Mesenchymal stem cell (in vitro differentiated cells and primary cell): ENCODE measurements at regions not wholly inside any gene's neighbourhood (a gene's known extent, or its start where the extent isn't known, plus 50 kb on each side); places are given as distances from the start of the nearest gene placed in this dataset.
"Not testable (repeated sequence)": the region's sequence is repeated elsewhere in the genome, so short reads cannot be mapped to it uniquely, and the experiment has no call there.

Experiments
- DNase-seq: peaks from one replicate; pipeline ENCODE4 v3.0.0-alpha.2; 2013
- H2AFZ ChIP-seq: one replicate; pipeline ENCODE4 v1.6.1; 2013; ENCODE audit warnings: low read depth, mild to moderate bottlenecking, control low read depth, inconsistent platforms, low read length, moderate library complexity
- H2AK5ac ChIP-seq: 2 replicates; pipeline ENCODE4 v1.6.1; 2013; ENCODE audit warnings: low read length, moderate library complexity, mild to moderate bottlenecking, inconsistent platforms; ENCODE audit not compliant: severe bottlenecking
- H2BK120ac ChIP-seq: one replicate; pipeline ENCODE4 v1.6.1; 2013; ENCODE audit warnings: low read depth, mild to moderate bottlenecking, inconsistent platforms, low read length, moderate library complexity
- H2BK12ac ChIP-seq, 2 experiments: one replicate each; pipeline ENCODE4 v1.6.1; 2013; ENCODE audit warnings: inconsistent platforms in 2 of 2, low read length in 2 of 2, mild to moderate bottlenecking in 2 of 2, moderate library complexity in 2 of 2, control low read depth in 1 of 2
- H2BK15ac ChIP-seq: one replicate; pipeline ENCODE4 v1.6.1; 2013; ENCODE audit warnings: mild to moderate bottlenecking, low read depth, inconsistent platforms; ENCODE audit not compliant: poor library complexity, severe bottlenecking
- H2BK5ac ChIP-seq: 2 replicates; pipeline ENCODE4 v1.6.1; 2013; ENCODE audit warnings: low read depth, mild to moderate bottlenecking, low read length, control low read depth, inconsistent platforms; ENCODE audit not compliant: poor library complexity, severe bottlenecking
- H3K14ac ChIP-seq, 2 experiments: one replicate each; pipeline ENCODE4 v1.6.1; 2013; ENCODE audit warnings: inconsistent platforms in 2 of 2, low read length in 2 of 2, control low read depth in 1 of 2, mild to moderate bottlenecking in 1 of 2, moderate library complexity in 1 of 2
- H3K18ac ChIP-seq, 2 experiments: one replicate each; pipeline ENCODE4 v1.6.1; 2013; ENCODE audit warnings: inconsistent platforms in 2 of 2, low read length in 2 of 2, control low read depth in 1 of 2, low read depth in 1 of 2, mild to moderate bottlenecking in 1 of 2
- H3K23ac ChIP-seq, 2 experiments: one replicate each; pipeline ENCODE4 v1.6.1; 2013; ENCODE audit warnings: inconsistent platforms in 2 of 2, low read length in 2 of 2, mild to moderate bottlenecking in 2 of 2, moderate library complexity in 2 of 2, control low read depth in 1 of 2
- H3K27ac ChIP-seq: 2 replicates; pipeline ENCODE4 v1.5.1; 2013; ENCODE audit warnings: mild to moderate bottlenecking, moderate library complexity, low read length, control low read depth, inconsistent platforms; ENCODE audit not compliant: poor library complexity, severe bottlenecking
- H3K27me3 ChIP-seq, 2 experiments: 2 replicates each; pipeline versions ENCODE4 v1.6.1 to v1.7.0; 2013; ENCODE audit warnings: low read length in 2 of 2, mild to moderate bottlenecking in 2 of 2, moderate library complexity in 2 of 2, control low read depth in 1 of 2, inconsistent platforms in 1 of 2; ENCODE audit not compliant: control insufficient read depth in 1 of 2, insufficient read depth in 1 of 2
- H3K36me3 ChIP-seq, 2 experiments: 2 replicates each; pipeline versions ENCODE4 v1.6.1 to v1.7.0; 2013; ENCODE audit warnings: low read length in 2 of 2, control low read depth in 1 of 2, inconsistent platforms in 1 of 2, low read depth in 1 of 2, mild to moderate bottlenecking in 1 of 2; ENCODE audit not compliant: insufficient read depth in 2 of 2, control insufficient read depth in 1 of 2
- H3K4ac ChIP-seq, 2 experiments: one replicate each; pipeline ENCODE4 v1.6.1; 2013; ENCODE audit warnings: inconsistent platforms in 2 of 2, low read length in 2 of 2, mild to moderate bottlenecking in 2 of 2, moderate library complexity in 2 of 2, control low read depth in 1 of 2, low read depth in 1 of 2
- H3K4me1 ChIP-seq: 2 replicates; pipeline ENCODE4 v1.6.1; 2013; ENCODE audit warnings: low read depth, low read length, control low read depth; ENCODE audit not compliant: control insufficient read depth, insufficient read depth
- H3K4me2 ChIP-seq: 2 replicates; pipeline ENCODE4 v1.6.1; 2013; ENCODE audit warnings: low read length, mild to moderate bottlenecking, inconsistent platforms; ENCODE audit not compliant: poor library complexity, severe bottlenecking
- H3K4me3 ChIP-seq, 2 experiments: 2 replicates each; pipeline versions ENCODE4 v1.5.1 to v1.7.0; 2013; ENCODE audit warnings: low read length in 2 of 2, mild to moderate bottlenecking in 2 of 2, control low read depth in 1 of 2, low read depth in 1 of 2; ENCODE audit not compliant: insufficient read depth in 1 of 2
- H3K79me1 ChIP-seq: replicated peaks from 2 replicates; pipeline ENCODE4 v1.6.1; 2013; ENCODE audit warnings: mild to moderate bottlenecking, control low read depth, low read length, inconsistent platforms; ENCODE audit not compliant: poor library complexity, severe bottlenecking
- H3K9ac ChIP-seq: 2 replicates; pipeline ENCODE4 v1.7.0; 2013; ENCODE audit warnings: mild to moderate bottlenecking, low read length, moderate library complexity
- H3K9me3 ChIP-seq: 2 replicates; pipeline ENCODE4 v1.7.0; 2013; ENCODE audit warnings: mild to moderate bottlenecking, low read length; ENCODE audit not compliant: control insufficient read depth
- H4K8ac ChIP-seq: one replicate; pipeline ENCODE4 v1.6.1; 2013; ENCODE audit warnings: inconsistent platforms, mild to moderate bottlenecking, low read length, moderate library complexity
- H4K91ac ChIP-seq: one replicate; pipeline ENCODE4 v1.6.1; 2013; ENCODE audit warnings: mild to moderate bottlenecking, low read length, inconsistent platforms
- WGBS: methylation state at CpG from one replicate; pipeline ENCODE4 v1.1.7; 2013; ENCODE audit warnings: mixed read lengths; 5-methylcytosine and 5-hydroxymethylcytosine counted together

DNA sequence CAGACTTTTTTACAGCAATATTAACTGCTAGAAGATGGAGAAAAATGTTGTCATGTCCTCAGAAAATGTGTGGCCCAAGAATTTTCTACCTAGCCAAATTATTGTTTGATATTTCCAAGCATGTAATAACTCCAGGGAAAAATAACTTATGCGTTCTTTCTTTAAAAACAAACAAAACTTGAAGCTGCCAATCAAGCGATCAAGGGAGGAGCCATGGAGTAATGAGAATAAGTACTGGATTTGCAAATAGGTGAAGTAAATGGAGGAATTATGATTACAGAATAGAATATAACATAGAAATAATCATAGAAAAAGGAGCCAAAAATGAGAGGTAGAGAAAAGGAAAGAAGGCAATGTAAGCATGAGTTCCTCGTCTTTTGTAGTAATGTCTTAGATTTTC is 225.3 kb downstream of the DLEU7 start:
- Histone ChIP-seq H4K91ac (no peak overlapping the region), H3K4me1 (peaks cover 3% of the 10 kb centered on the region), H3K23ac (no peak overlapping the region), H3K4ac (no peak overlapping the region), H2BK12ac (no peak overlapping the region), H3K9me3 (no peaks in the 10 kb centered on the region), H2AFZ (no peak overlapping the region), H3K79me1 (no peaks in the 10 kb centered on the region), H2BK15ac (no peak overlapping the region), H2AK5ac (no peak overlapping the region), H3K18ac (no peak overlapping the region), H3K14ac (no peak overlapping the region), H3K4me2 (no peak overlapping the region), H3K27me3 (no peaks in the 10 kb centered on the region), H3K27ac (no peak overlapping the region), H4K8ac (no peak overlapping the region), H3K9ac (peak overlapping the region; percentile 68), H3K4me3 (no peak overlapping the region), H3K36me3 (no peaks in the 10 kb centered on the region), H2BK5ac (no peak overlapping the region), H2BK120ac (no peak overlapping the region)
- 94% methylated on average over 1 of the region's 3 CpGs for WGBS
- no peak for DNase-seq

DNA sequence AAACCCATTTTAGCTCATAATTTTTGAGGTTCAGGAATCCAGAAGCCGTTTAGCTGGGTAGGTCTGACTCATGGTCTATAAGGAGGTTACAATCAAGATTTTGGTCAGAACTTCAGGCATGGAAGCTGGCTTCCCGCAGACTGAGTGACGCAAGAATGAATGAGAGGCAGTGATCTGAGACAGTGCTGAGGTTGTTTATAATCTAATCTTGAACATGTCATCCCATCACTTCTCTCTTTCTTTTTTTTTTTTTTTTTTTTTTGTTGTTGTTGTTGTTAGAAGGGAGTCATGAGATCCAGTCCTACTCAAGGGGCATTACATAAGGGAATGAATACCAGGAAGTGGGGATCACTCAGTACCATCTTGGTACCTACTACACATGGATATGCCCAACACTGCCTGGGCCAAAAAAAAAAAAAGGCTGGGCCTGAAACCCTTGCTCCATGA is 217.4 kb downstream of the DLEU7 start:
- Histone ChIP-seq H3K14ac (no peak overlapping the region), H2AK5ac (no peak overlapping the region), H2BK120ac (no peak overlapping the region), H3K27ac (no peak overlapping the region), H3K9me3 (no peaks in the 10 kb centered on the region), H3K4me1 (no peaks in the 10 kb centered on the region), H3K18ac (no peak overlapping the region), H3K4me3 (no peak overlapping the region), H3K9ac (no peak overlapping the region), H3K79me1 (no peaks in the 10 kb centered on the region), H2BK15ac (no peak overlapping the region), H2BK12ac (no peak overlapping the region), H3K36me3 (no peaks in the 10 kb centered on the region), H3K27me3 (no peaks in the 10 kb centered on the region), H3K23ac (no peak overlapping the region), H4K8ac (no peak overlapping the region), H2AFZ (no peak overlapping the region), H2BK5ac (no peak overlapping the region), H3K4ac (no peak overlapping the region), H3K4me2 (no peak overlapping the region), H4K91ac (no peak overlapping the region)
- DNase-seq = peak; percentile 84
- WGBS = 48% methylated on average over 1 of the region's 3 CpGs

DNA sequence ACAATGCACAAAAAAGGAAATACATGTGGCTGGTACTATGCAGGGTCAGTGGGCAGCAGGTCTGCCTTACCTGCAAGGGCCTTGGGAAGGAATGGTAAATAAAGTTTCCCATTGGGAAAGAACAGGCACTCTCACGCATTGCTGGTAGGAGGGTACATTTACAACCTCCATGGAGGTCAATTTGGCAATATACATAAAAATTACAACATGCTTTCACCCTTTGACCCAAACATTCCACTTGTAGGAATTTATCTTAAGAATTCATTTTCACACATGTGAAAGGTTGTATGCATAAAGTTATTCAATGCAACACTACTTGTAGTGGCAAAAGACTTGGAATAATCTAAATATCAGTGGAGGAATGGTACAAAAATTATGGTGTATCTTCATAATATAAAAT is 216.4 kb downstream of the DLEU7 start:
- Histone ChIP-seq H3K27me3 (no peaks in the 10 kb centered on the region), H3K4me1 (no peaks in the 10 kb centered on the region), H3K4me2 (no peak overlapping the region), H3K9me3 (no peaks in the 10 kb centered on the region), H2BK12ac (no peak overlapping the region), H3K4ac (no peak overlapping the region), H3K79me1 (no peaks in the 10 kb centered on the region), H4K91ac (no peak overlapping the region), H3K36me3 (no peaks in the 10 kb centered on the region), H4K8ac (no peak overlapping the region), H3K14ac (no peak overlapping the region), H2AK5ac (no peak overlapping the region), H3K4me3 (no peak overlapping the region), H2BK5ac (no peak overlapping the region), H2BK15ac (no peak overlapping the region), H2BK120ac (no peak overlapping the region), H3K27ac (no peak overlapping the region), H3K9ac (no peak overlapping the region), H3K18ac (no peak overlapping the region), H2AFZ (no peak overlapping the region), H3K23ac (no peak overlapping the region)
- no CpG with 5 or more reads among the region's 1 CpG for WGBS
- no peak for DNase-seq

DNA sequence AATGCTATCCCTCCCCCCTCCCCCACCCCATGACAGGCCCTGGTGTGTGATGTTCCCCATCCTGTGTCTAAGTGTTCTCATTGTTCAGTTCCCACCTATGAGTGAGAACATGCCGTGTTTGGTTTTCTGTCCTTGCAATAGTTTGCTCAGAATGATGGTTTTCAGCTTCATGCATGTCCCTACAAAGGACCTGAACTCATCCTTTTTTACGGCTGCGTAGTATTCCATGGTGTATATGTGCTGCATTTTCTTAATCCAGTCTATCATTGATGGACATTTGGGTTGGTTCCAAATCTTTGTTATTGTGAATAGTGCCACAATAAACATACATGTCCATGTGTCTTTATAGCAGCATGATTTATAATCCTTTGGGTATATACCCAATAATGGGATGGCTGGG is 215.0 kb downstream of the DLEU7 start:
- not testable (repeated sequence) for DNase-seq, H3K9me3 ChIP-seq, H3K4me1 ChIP-seq, H3K36me3 ChIP-seq, H2BK15ac ChIP-seq, H4K91ac ChIP-seq, H3K9ac ChIP-seq, H3K14ac ChIP-seq, H2AK5ac ChIP-seq, H3K23ac ChIP-seq, H3K27me3 ChIP-seq, H3K27ac ChIP-seq, H3K4ac ChIP-seq, H3K18ac ChIP-seq, H4K8ac ChIP-seq, H3K4me3 ChIP-seq, H3K4me2 ChIP-seq, H2BK12ac ChIP-seq, H2BK5ac ChIP-seq, H2BK120ac ChIP-seq, H2AFZ ChIP-seq, H3K79me1 ChIP-seq
- WGBS = 100% methylated on average over 1 of the region's 3 CpGs
